ENCODE measurements at regions not wholly inside any gene's neighbourhood (a gene's known extent, or its start where the extent isn't known, plus 50 kb on each side); places are given as distances from the start of the nearest gene placed in this dataset.

GRCh38 chr4:138696771-138697170, 318.8 kb upstream of the NOCT start:
- no peak for TF ChIP-seq CTCF (IDR thresholded peaks at IDR 0.05)

- TF ChIP-seq CTCF (IDR thresholded peaks at IDR 0.05), result no peak
These were observed 319.5 kb upstream of the NOCT start for GRCh38 chr4:138696058-138696457.

GRCh38 chr4:138693526-138693925, 322.1 kb upstream of the NOCT start:
- TF ChIP-seq CTCF (IDR thresholded peaks at IDR 0.05), result no peak

- TF ChIP-seq CTCF (IDR thresholded peaks at IDR 0.05), result no peak
These were observed 323.2 kb upstream of the NOCT start for GRCh38 chr4:138692411-138692810.

- TF ChIP-seq CTCF (IDR thresholded peaks at IDR 0.05), result no peak
These were observed 326.0 kb upstream of the NOCT start for GRCh38 chr4:138689593-138689992.

GRCh38 chr4:138689187-138689586, 326.4 kb upstream of the NOCT start:
- no peak for TF ChIP-seq CTCF (IDR thresholded peaks at IDR 0.05)

GRCh38 chr4:138688408-138689085, 327.0 kb upstream of the NOCT start:
- no peak for TF ChIP-seq CTCF (IDR thresholded peaks at IDR 0.05)

All from LNCAP (cell line).